Thoracic aorta (tissue), 2 donors: ENCODE measurements at regions not wholly inside any gene's neighbourhood (a gene's known extent, or its start where the extent isn't known, plus 50 kb on each side); places are given as distances from the start of the nearest gene placed in this dataset.

Experiments used
- ATAC-seq: fragments of 150-250 bp; one replicate; pipeline ENCODE4 v1.8.0; 2017; ENCODE audit warnings: low read depth; ENCODE audit not compliant: insufficient number of reproducible peaks, low FRiP score
- DNase-seq: peaks from one replicate; pipeline ENCODE4 v3.0.0-alpha.2; 2020; ENCODE audit warnings: low spot score
- H3K27ac ChIP-seq, 2 donors: fragments of 200-600 bp; sonication (generic); 1 replicate in 1 of 2; 2 replicates in 1 of 2; pipeline ENCODE4 v1.5.1; 2016; ENCODE audit warnings: mild to moderate bottlenecking in 2 of 2, moderate library complexity in 2 of 2
- H3K27me3 ChIP-seq: fragments of 200-600 bp; sonication (generic); replicated peaks from 2 replicates; pipeline ENCODE4 v1.6.0; 2016; ENCODE audit warnings: mild to moderate bottlenecking; ENCODE audit not compliant: insufficient read depth
- H3K36me3 ChIP-seq: fragments of 200-600 bp; sonication (generic); one replicate; pipeline ENCODE4 v1.5.1; 2016
- H3K4me1 ChIP-seq, 2 donors: fragments of 200-600 bp; sonication (generic); 1 replicate in 1 of 2; 2 replicates in 1 of 2; pipeline versions ENCODE4 v1.5.1 to v1.6.0; 2016; ENCODE audit warnings: low read depth in 2 of 2, mild to moderate bottlenecking in 1 of 2; ENCODE audit not compliant: control insufficient read depth in 1 of 2
- H3K4me3 ChIP-seq: fragments of 200-600 bp; sonication (generic); 2 replicates; pipeline ENCODE4 v1.5.1; 2016; ENCODE audit warnings: mild to moderate bottlenecking
- H3K9me3 ChIP-seq: fragments of 200-600 bp; sonication (generic); 2 replicates; pipeline ENCODE4 v1.5.1; 2016
- CTCF ChIP-seq: fragments of 200-600 bp; sonication (generic); IDR thresholded peaks from one replicate; pipeline ENCODE4 v1.5.1; 2019; ENCODE audit warnings: antibody characterized with exemption

GRCh38 chr17:72362376-72363088 lies 241.7 kb downstream of the SOX9 start:
- Histone ChIP-seq H3K36me3 (no peaks in the 10 kb centered on the region), H3K9me3 (no peaks in the 10 kb centered on the region), H3K27ac (no peak overlapping the region), H3K27me3 (no peaks in the 10 kb centered on the region), H3K4me1 (no peaks in the 10 kb centered on the region), H3K4me3 (no peak overlapping the region)
- TF ChIP-seq CTCF = no peak
- DNase-seq (no peak), ATAC-seq (no peak)

GRCh38 chr17:72363089-72363610 lies 242.3 kb downstream of the SOX9 start:
- no peak for ATAC-seq
- no peak overlapping the region for H3K27ac ChIP-seq
- no peak overlapping the region for H3K4me3 ChIP-seq

GRCh38 chr17:72365857-72366414 lies 245.1 kb downstream of the SOX9 start:
- no peaks in the 10 kb centered on the region for H3K9me3 ChIP-seq
- no peak for ATAC-seq
- TF ChIP-seq CTCF = no peak
- DNase-seq = no peak
- H3K4me1 ChIP-seq = no peaks in the 10 kb centered on the region
- H3K27ac ChIP-seq = no peak overlapping the region
- H3K4me3 ChIP-seq = no peak overlapping the region
- no peaks in the 10 kb centered on the region for H3K27me3 ChIP-seq
- no peaks in the 10 kb centered on the region for H3K36me3 ChIP-seq

More at GRCh38 chr17:72363089-72363610, 242.3 kb downstream of the SOX9 start:
- Histone ChIP-seq H3K4me1 (no peaks in the 10 kb centered on the region), H3K36me3 (no peaks in the 10 kb centered on the region), H3K9me3 (no peaks in the 10 kb centered on the region), H3K27me3 (no peaks in the 10 kb centered on the region)
- TF ChIP-seq CTCF = no peak
- DNase-seq = no peak

GRCh38 chr17:72366626-72367025 lies 245.8 kb downstream of the SOX9 start:
- ATAC-seq = no peak
- Histone ChIP-seq H3K4me3 (no peak overlapping the region), H3K9me3 (no peaks in the 10 kb centered on the region), H3K36me3 (no peaks in the 10 kb centered on the region), H3K27me3 (no peaks in the 10 kb centered on the region), H3K4me1 (no peaks in the 10 kb centered on the region), H3K27ac (no peak overlapping the region)
- no peak for DNase-seq
- no peak for TF ChIP-seq CTCF

- Histone ChIP-seq H3K36me3 (no peaks in the 10 kb centered on the region), H3K27me3 (no peaks in the 10 kb centered on the region), H3K4me1 (no peaks in the 10 kb centered on the region), H3K27ac (no peak overlapping the region), H3K9me3 (no peaks in the 10 kb centered on the region), H3K4me3 (no peak overlapping the region)
- TF ChIP-seq CTCF = no peak
- no peak for DNase-seq
- no peak for ATAC-seq
These were observed 247.4 kb downstream of the SOX9 start for GRCh38 chr17:72368191-72368590.
